Endothelial cell of umbilical vein (primary cell): ENCODE measurements at regions not wholly inside any gene's neighbourhood (a gene's known extent, or its start where the extent isn't known, plus 50 kb on each side); places are given as distances from the start of the nearest gene placed in this dataset.

Experiments
- EZH2 ChIP-seq: IDR thresholded peaks from 2 replicates; pipeline ENCODE4 v1.6.1; 2012; ENCODE audit warnings: borderline replicate concordance, low read depth, mild to moderate bottlenecking, moderate library complexity, low read length, inconsistent platforms; ENCODE audit not compliant: severe bottlenecking
- MYC ChIP-seq: IDR thresholded peaks from one replicate; pipeline ENCODE4 v1.6.1; 2011; ENCODE audit warnings: mild to moderate bottlenecking, low read depth, low read length
- POLR2A ChIP-seq: IDR thresholded peaks from 2 replicates; pipeline ENCODE4 v1.6.1; 2012; ENCODE audit warnings: low read depth, mild to moderate bottlenecking, control low read depth, low read length
- POLR2AphosphoS5 ChIP-seq: IDR thresholded peaks from 2 replicates; pipeline ENCODE4 v1.6.1; 2012; ENCODE audit warnings: low read depth, mild to moderate bottlenecking, control low read depth, low read length, moderate library complexity; ENCODE audit not compliant: insufficient read depth
- TF ChIP-seq, protein P1 (sequence below), 2 donors: IDR thresholded peaks; 1 replicate in 1 of 2; 2 replicates in 1 of 2; pipeline ENCODE4 v1.5.1; 2011; ENCODE audit warnings: low read length in 2 of 2, mild to moderate bottlenecking in 2 of 2, moderate library complexity in 2 of 2, control low read depth in 1 of 2, inconsistent platforms in 1 of 2, low read depth in 1 of 2; ENCODE audit not compliant: insufficient read depth in 1 of 2; ENCODE audit errors: extremely low read depth in 1 of 2

DNA sequence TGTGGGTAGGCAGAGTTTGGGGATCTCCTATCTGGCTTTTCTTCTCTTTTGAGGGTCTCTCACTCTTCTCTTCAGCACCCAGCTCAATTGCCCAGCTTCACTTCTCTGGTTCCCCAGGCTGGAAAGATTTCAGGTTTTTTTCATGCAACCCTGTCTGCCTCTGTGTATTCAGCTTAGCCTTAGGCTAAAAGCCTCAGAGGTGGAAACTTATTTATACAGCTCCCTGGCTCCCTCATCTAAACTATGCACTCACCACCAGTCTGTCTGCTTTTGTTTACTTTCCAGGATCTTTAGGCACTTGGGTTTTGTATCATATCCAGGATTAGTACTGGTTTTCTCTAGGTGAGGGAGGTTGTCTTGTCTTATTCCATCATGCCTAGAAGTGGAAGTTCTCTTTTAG is 540.2 kb upstream of the TRPC7 start:
- TF ChIP-seq, protein P1, sequence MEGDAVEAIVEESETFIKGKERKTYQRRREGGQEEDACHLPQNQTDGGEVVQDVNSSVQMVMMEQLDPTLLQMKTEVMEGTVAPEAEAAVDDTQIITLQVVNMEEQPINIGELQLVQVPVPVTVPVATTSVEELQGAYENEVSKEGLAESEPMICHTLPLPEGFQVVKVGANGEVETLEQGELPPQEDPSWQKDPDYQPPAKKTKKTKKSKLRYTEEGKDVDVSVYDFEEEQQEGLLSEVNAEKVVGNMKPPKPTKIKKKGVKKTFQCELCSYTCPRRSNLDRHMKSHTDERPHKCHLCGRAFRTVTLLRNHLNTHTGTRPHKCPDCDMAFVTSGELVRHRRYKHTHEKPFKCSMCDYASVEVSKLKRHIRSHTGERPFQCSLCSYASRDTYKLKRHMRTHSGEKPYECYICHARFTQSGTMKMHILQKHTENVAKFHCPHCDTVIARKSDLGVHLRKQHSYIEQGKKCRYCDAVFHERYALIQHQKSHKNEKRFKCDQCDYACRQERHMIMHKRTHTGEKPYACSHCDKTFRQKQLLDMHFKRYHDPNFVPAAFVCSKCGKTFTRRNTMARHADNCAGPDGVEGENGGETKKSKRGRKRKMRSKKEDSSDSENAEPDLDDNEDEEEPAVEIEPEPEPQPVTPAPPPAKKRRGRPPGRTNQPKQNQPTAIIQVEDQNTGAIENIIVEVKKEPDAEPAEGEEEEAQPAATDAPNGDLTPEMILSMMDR (IDR thresholded peaks at IDR 0.05; ENCODE audit: extremely low read depth in 1 of 2, insufficient read depth in 1 of 2, low read depth in 1 of 2, low read length in 2 of 2): no peak
- no peak for TF ChIP-seq POLR2A
- TF ChIP-seq EZH2: no peak
- no peak for TF ChIP-seq POLR2AphosphoS5
- no peak for TF ChIP-seq MYC
